ENCODE measurements at regions not wholly inside any gene's neighbourhood (a gene's known extent, or its start where the extent isn't known, plus 50 kb on each side); places are given as distances from the start of the nearest gene placed in this dataset.

GRCh38 chr7:76133839-76134238, 67.9 kb upstream of the SRRM3 start:
- TF ChIP-seq CTCF (IDR thresholded peaks at IDR 0.05) (no peak), EP300 (IDR thresholded peaks at IDR 0.05) (no peak)

Measured in sigmoid colon (tissue), 4 donors.